ENCODE measurements at regions not wholly inside any gene's neighbourhood (a gene's known extent, or its start where the extent isn't known, plus 50 kb on each side); places are given as distances from the start of the nearest gene placed in this dataset.

GRCh38 chr20:52760791-52761190 lies 211.4 kb upstream of the TSHZ2 start:
- no peak for TF ChIP-seq CTCF (IDR thresholded peaks at IDR 0.05)
- TF ChIP-seq POLR2A (IDR thresholded peaks at IDR 0.05) = no peak
